H9 (cell line): ENCODE measurements at regions not wholly inside any gene's neighbourhood (a gene's known extent, or its start where the extent isn't known, plus 50 kb on each side); places are given as distances from the start of the nearest gene placed in this dataset.

Experiments
- DNase-seq: peaks from one replicate; pipeline ENCODE4 v3.0.0-alpha.2; 2017
- H2AFZ ChIP-seq: one replicate; pipeline ENCODE4 v1.6.1; 2013; ENCODE audit warnings: mild to moderate bottlenecking, low read length, control low read depth, moderate library complexity
- H2AK5ac ChIP-seq: 2 replicates; pipeline ENCODE4 v1.6.1; 2013; ENCODE audit warnings: low read length, control low read depth, mixed read lengths; ENCODE audit not compliant: insufficient read length
- H2BK120ac ChIP-seq: one replicate; pipeline ENCODE4 v1.6.1; 2013; ENCODE audit warnings: low read depth, mild to moderate bottlenecking, low read length, control low read depth, inconsistent platforms; ENCODE audit not compliant: poor library complexity, severe bottlenecking
- H2BK12ac ChIP-seq: 2 replicates; pipeline ENCODE4 v1.6.1; 2013; ENCODE audit warnings: low read length, control low read depth, mixed read lengths, low read depth; ENCODE audit not compliant: insufficient read length
- H2BK15ac ChIP-seq: 2 replicates; pipeline ENCODE4 v1.6.1; 2013; ENCODE audit warnings: low read depth, low read length, control low read depth
- H2BK20ac ChIP-seq: one replicate; pipeline ENCODE4 v1.6.1; 2013; ENCODE audit warnings: low read depth, mild to moderate bottlenecking, low read length, control low read depth, inconsistent platforms; ENCODE audit not compliant: poor library complexity, severe bottlenecking
- H2BK5ac ChIP-seq: 2 replicates; pipeline ENCODE4 v1.6.1; 2013; ENCODE audit warnings: low read length, control low read depth, mixed read lengths; ENCODE audit not compliant: insufficient read length
- H3K14ac ChIP-seq: 2 replicates; pipeline ENCODE4 v1.6.1; 2013; ENCODE audit warnings: low read length, control low read depth; ENCODE audit not compliant: insufficient read depth
- H3K18ac ChIP-seq: 2 replicates; pipeline ENCODE4 v1.6.1; 2013; ENCODE audit warnings: low read depth, mild to moderate bottlenecking, mixed read lengths, low read length, control low read depth; ENCODE audit not compliant: insufficient read length
- H3K23ac ChIP-seq: 2 replicates; pipeline ENCODE4 v1.6.1; 2013; ENCODE audit warnings: low read length, control low read depth, mixed read lengths, low read depth; ENCODE audit not compliant: insufficient read length
- H3K23me2 ChIP-seq: 2 replicates; pipeline ENCODE4 v1.6.1; 2013; ENCODE audit warnings: low read depth, mild to moderate bottlenecking, mixed read lengths, low read length, control low read depth; ENCODE audit not compliant: insufficient read length, poor library complexity, severe bottlenecking
- H3K27ac ChIP-seq: 2 replicates; pipeline ENCODE4 v1.5.1; 2013; ENCODE audit warnings: low read length, control low read depth, mixed read lengths, low read depth; ENCODE audit not compliant: insufficient read length
- H3K27me3 ChIP-seq: 2 replicates; pipeline ENCODE4 v1.6.1; 2013; ENCODE audit warnings: low read length, control low read depth, inconsistent platforms; ENCODE audit not compliant: insufficient read depth
- H3K4ac ChIP-seq: 2 replicates; pipeline ENCODE4 v1.6.1; 2013; ENCODE audit warnings: low read depth, mild to moderate bottlenecking, control low read depth, inconsistent platforms, low read length, moderate library complexity
- H3K4me1 ChIP-seq: 2 replicates; pipeline ENCODE4 v1.6.1; 2013; ENCODE audit warnings: low read length, control low read depth, inconsistent platforms; ENCODE audit not compliant: insufficient read depth
- H3K4me2 ChIP-seq: 2 replicates; pipeline ENCODE4 v1.6.1; 2013; ENCODE audit warnings: low read length, control low read depth, mixed read lengths; ENCODE audit not compliant: insufficient read length, insufficient read depth
- H3K56ac ChIP-seq: 2 replicates; pipeline ENCODE4 v1.6.1; 2013; ENCODE audit warnings: low read depth, mild to moderate bottlenecking, mixed read lengths, low read length, control low read depth; ENCODE audit not compliant: insufficient read length
- H3K79me1 ChIP-seq: 2 replicates; pipeline ENCODE4 v1.6.1; 2013; ENCODE audit warnings: low read depth, mild to moderate bottlenecking, moderate library complexity, low read length, control low read depth, inconsistent platforms; ENCODE audit not compliant: insufficient read depth, poor library complexity, severe bottlenecking
- H3K79me2 ChIP-seq: 2 replicates; pipeline ENCODE4 v1.6.1; 2013; ENCODE audit warnings: low read length, control low read depth, inconsistent platforms; ENCODE audit not compliant: insufficient read depth
- H3K9ac ChIP-seq: 2 replicates; pipeline ENCODE4 v1.6.1; 2013; ENCODE audit warnings: low read length, control low read depth, mixed read lengths; ENCODE audit not compliant: insufficient read length; ENCODE audit errors: extremely low read depth
- H3K9me3 ChIP-seq: one replicate; pipeline ENCODE4 v1.6.1; 2013; ENCODE audit warnings: low read depth, low read length, inconsistent platforms; ENCODE audit not compliant: control insufficient read depth
- H3T11ph ChIP-seq: one replicate; pipeline ENCODE4 v1.6.1; 2013; ENCODE audit warnings: mild to moderate bottlenecking, low read length, control low read depth, inconsistent platforms
- H4K20me1 ChIP-seq: one replicate; pipeline ENCODE4 v1.6.1; 2013; ENCODE audit not compliant: control insufficient read depth, insufficient read length, insufficient read depth
- H4K5ac ChIP-seq: 2 replicates; pipeline ENCODE4 v1.6.1; 2013; ENCODE audit warnings: low read depth, mild to moderate bottlenecking, mixed read lengths, low read length, control low read depth; ENCODE audit not compliant: insufficient read length
- H4K8ac ChIP-seq: replicated peaks from 2 replicates; pipeline ENCODE4 v1.6.1; 2013; ENCODE audit warnings: low read length, control low read depth, mixed read lengths, low read depth; ENCODE audit not compliant: insufficient read length
- H4K91ac ChIP-seq: 2 replicates; pipeline ENCODE4 v1.6.1; 2013; ENCODE audit warnings: low read depth, mild to moderate bottlenecking, moderate library complexity, mixed read lengths, low read length, control low read depth; ENCODE audit not compliant: insufficient read length
- H3K27ac Mint-ChIP-seq, 3 experiments: 2 replicates in 2 of 3; 3 replicates in 1 of 3; pipeline ENCODE4 v1.8.0; 2020 to 2021; ENCODE audit warnings: mixed read lengths in 3 of 3, mild to moderate bottlenecking in 1 of 3, moderate library complexity in 1 of 3
- H3K27me3 Mint-ChIP-seq: 2 replicates; pipeline ENCODE4 v1.8.0; 2021; ENCODE audit warnings: low read depth, mild to moderate bottlenecking, moderate library complexity, mixed read lengths
- H3K36me3 Mint-ChIP-seq, 3 experiments: 2 replicates in 2 of 3; 3 replicates in 1 of 3; pipeline ENCODE4 v1.8.0; 2020 to 2021; ENCODE audit warnings: low read depth in 3 of 3, mixed read lengths in 3 of 3; ENCODE audit not compliant: insufficient read depth in 1 of 3
- H3K4me1 Mint-ChIP-seq, 2 experiments: 2 replicates each; pipeline ENCODE4 v1.8.0; 2020; ENCODE audit warnings: mixed read lengths in 2 of 2
- H3K4me3 Mint-ChIP-seq, 2 experiments: 2 replicates in 1 of 2; 3 replicates in 1 of 2; pipeline ENCODE4 v1.8.0; 2020 to 2021; ENCODE audit warnings: mild to moderate bottlenecking in 2 of 2, mixed read lengths in 2 of 2, moderate library complexity in 1 of 2
- H3K9me3 Mint-ChIP-seq, 2 experiments: 2 replicates in 1 of 2; 3 replicates in 1 of 2; pipeline ENCODE4 v1.8.0; 2020; ENCODE audit warnings: mild to moderate bottlenecking in 2 of 2, mixed read lengths in 2 of 2, moderate library complexity in 1 of 2
- CTCF ChIP-seq: fragments of 200-600 bp; sonication (generic); conservative IDR thresholded peaks from 3 replicates; pipeline ENCODE4 v1.8.0; 2021; ENCODE audit warnings: antibody characterized with exemption, mild to moderate bottlenecking
- WGBS: extraction: QIAGEN DNeasy Blood & Tissue Kit; methylation state at CpG from one replicate; pipeline ENCODE4 v1.1.7; 2013; ENCODE audit warnings: missing lambda C conversion rate, low lambda C conversion rate, mixed read lengths; ENCODE audit not compliant: insufficient read length; ENCODE audit errors: extremely low coverage; 5-methylcytosine and 5-hydroxymethylcytosine counted together

GRCh38 chr3:118108201-118108600 is 926.4 kb downstream of the IGSF11 start:
- H2AFZ ChIP-seq, result no peak overlapping the region
- no peaks in the 10 kb centered on the region; the same call in 1 of the 2 replicates for H3K4me1 ChIP-seq
- no peak overlapping the region for H2AK5ac ChIP-seq
- no peaks in the 10 kb centered on the region for H4K20me1 ChIP-seq
- no CpG with 5 or more reads among the region's 2 CpGs for WGBS
- H3K23ac ChIP-seq, result no peak overlapping the region
- no peak overlapping the region for H4K91ac ChIP-seq
- no peak overlapping the region for H3K56ac ChIP-seq
- no peak overlapping the region for H2BK120ac ChIP-seq
- Mint-ChIP-seq H3K27me3 (no peaks in the 10 kb centered on the region), H3K9me3 (no peaks in the 10 kb centered on the region), H3K36me3 (no peaks in the 10 kb centered on the region), H3K27ac (peak overlapping the region in 2 of 3 experiments; percentile 23 to 87; a peak in 6 of 7 replicates), H3K4me3 (no peak overlapping the region), H3K4me1 (peaks cover 18 to 22% of the 10 kb centered on the region in 2 experiments)
- no peak overlapping the region for H2BK15ac ChIP-seq
- no peak overlapping the region for H3K14ac ChIP-seq
- no peak overlapping the region for H2BK20ac ChIP-seq
- H3K27ac ChIP-seq, result no peak overlapping the region
- no peak overlapping the region for H3K18ac ChIP-seq
- H4K8ac ChIP-seq, result no peak overlapping the region
- H4K5ac ChIP-seq, result no peak overlapping the region
- no peak for DNase-seq
- no peaks in the 10 kb centered on the region for H3K9me3 ChIP-seq
- no peak overlapping the region for H3K9ac ChIP-seq
- H3K27me3 ChIP-seq, result no peaks in the 10 kb centered on the region
- H2BK12ac ChIP-seq, result no peak overlapping the region
- no peaks in the 10 kb centered on the region for H3K23me2 ChIP-seq
- no peak overlapping the region for H3T11ph ChIP-seq
- no peak overlapping the region for H3K4ac ChIP-seq
- H3K79me2 ChIP-seq, result no peaks in the 10 kb centered on the region
- no peak for TF ChIP-seq CTCF
- H3K4me2 ChIP-seq, result no peak overlapping the region
- no peak overlapping the region for H2BK5ac ChIP-seq
- H3K79me1 ChIP-seq, result no peaks in the 10 kb centered on the region
